Keratinocyte (primary cell): ENCODE measurements at regions not wholly inside any gene's neighbourhood (a gene's known extent, or its start where the extent isn't known, plus 50 kb on each side); places are given as distances from the start of the nearest gene placed in this dataset.
A peak's percentile ranks its signal among the peaks of the same experiment; 100 is the strongest.

Experiments used
- DNase-seq: peaks from one replicate; pipeline ENCODE4 v3.0.0-alpha.2; 2011; ENCODE audit warnings: low read depth, missing footprints, low spot score
- FAIRE-seq: peaks from 2 replicates; lab custom pipeline; 2011; peaks lifted over from hg19 to GRCh38; lab: Jason Lieb, UNC
- H2AFZ ChIP-seq: 2 replicates; pipeline ENCODE4 v1.6.0; 2012; ENCODE audit warnings: low read length, control low read depth, inconsistent platforms; ENCODE audit not compliant: control insufficient read depth
- H3K27ac ChIP-seq: 2 replicates; pipeline ENCODE4 v1.5.1; 2011; ENCODE audit warnings: low read length; ENCODE audit not compliant: control insufficient read depth, insufficient read depth
- H3K27me3 ChIP-seq: 3 replicates; pipeline ENCODE4 v1.6.0; 2011; ENCODE audit warnings: low read length; ENCODE audit not compliant: control insufficient read depth, insufficient read depth; ENCODE audit errors: extremely low read depth
- H3K36me3 ChIP-seq, 2 experiments: 2 replicates in 1 of 2; 3 replicates in 1 of 2; pipeline ENCODE4 v1.5.1; 2011; ENCODE audit warnings: low read length in 2 of 2, mild to moderate bottlenecking in 1 of 2; ENCODE audit not compliant: control insufficient read depth in 2 of 2, insufficient read depth in 2 of 2; ENCODE audit errors: extremely low read depth in 1 of 2
- H3K4me1 ChIP-seq: 3 replicates; pipeline ENCODE4 v1.5.1; 2011; ENCODE audit warnings: low read length; ENCODE audit not compliant: control insufficient read depth, insufficient read depth; ENCODE audit errors: extremely low read depth
- H3K4me2 ChIP-seq: 3 replicates; pipeline ENCODE4 v1.6.0; 2011; ENCODE audit warnings: low read depth, low read length; ENCODE audit not compliant: control insufficient read depth, insufficient read depth; ENCODE audit errors: extremely low read depth
- H3K4me3 ChIP-seq, 3 experiments: fragments of 200-600 bp in 1 of 3; sonication (generic) in 1 of 3; 2 replicates in 2 of 3; 3 replicates in 1 of 3; pipeline ENCODE4 v1.5.1; 2011 to 2016; ENCODE audit warnings: low read length in 3 of 3, mild to moderate bottlenecking in 3 of 3, control low read depth in 2 of 3, inconsistent platforms in 1 of 3, low read depth in 1 of 3, mixed read lengths in 1 of 3, mixed run types in 1 of 3, moderate library complexity in 1 of 3; ENCODE audit not compliant: control insufficient read depth in 2 of 3, insufficient read depth in 2 of 3; ENCODE audit errors: extremely low read depth in 1 of 3
- H3K79me2 ChIP-seq: 2 replicates; pipeline ENCODE4 v1.6.0; 2012; ENCODE audit warnings: low read length; ENCODE audit not compliant: control insufficient read depth, insufficient read depth
- H3K9ac ChIP-seq: 3 replicates; pipeline ENCODE4 v1.6.0; 2011; ENCODE audit warnings: low read length; ENCODE audit not compliant: control insufficient read depth, insufficient read depth; ENCODE audit errors: extremely low read depth
- H3K9me1 ChIP-seq: 3 replicates; pipeline ENCODE4 v1.6.0; 2011; ENCODE audit warnings: low read length; ENCODE audit not compliant: control insufficient read depth, insufficient read depth; ENCODE audit errors: extremely low read depth
- H3K9me3 ChIP-seq: 2 replicates; pipeline ENCODE4 v1.5.1; 2012; ENCODE audit warnings: low read depth, low read length; ENCODE audit not compliant: control insufficient read depth
- H4K20me1 ChIP-seq: 3 replicates; pipeline ENCODE4 v1.6.0; 2011; ENCODE audit warnings: low read length; ENCODE audit not compliant: control insufficient read depth, insufficient read depth; ENCODE audit errors: extremely low read depth
- EZH2 ChIP-seq: IDR thresholded peaks from one replicate; pipeline ENCODE4 v1.6.1; 2012; ENCODE audit warnings: inconsistent platforms, mild to moderate bottlenecking, low read length, moderate library complexity
- dilution Hi-C: fragments of 300-500 bp; cut with MboI; formaldehyde crosslinking; loops from one replicate; pipeline ENCODE4 v1.7.0; 2020; ENCODE audit warnings: low sequenced_read_pairs; ENCODE audit not compliant: extremely low pct_ligation_motif_present
- TF ChIP-seq, protein P1 (sequence below), 3 experiments: IDR thresholded peaks in 1 of 3; conservative IDR thresholded peaks in 1 of 3; optimal IDR thresholded peaks in 1 of 3; 2 replicates in 2 of 3; 3 replicates in 1 of 3; pipeline versions ENCODE3 to v1.5.1; 2011; ENCODE audit warnings: low read length in 3 of 3, mild to moderate bottlenecking in 3 of 3, moderate library complexity in 2 of 3, control low read depth in 1 of 3, inconsistent platforms in 1 of 3; ENCODE audit not compliant: insufficient read depth in 2 of 3; ENCODE audit errors: extremely low read depth in 1 of 3

DNA sequence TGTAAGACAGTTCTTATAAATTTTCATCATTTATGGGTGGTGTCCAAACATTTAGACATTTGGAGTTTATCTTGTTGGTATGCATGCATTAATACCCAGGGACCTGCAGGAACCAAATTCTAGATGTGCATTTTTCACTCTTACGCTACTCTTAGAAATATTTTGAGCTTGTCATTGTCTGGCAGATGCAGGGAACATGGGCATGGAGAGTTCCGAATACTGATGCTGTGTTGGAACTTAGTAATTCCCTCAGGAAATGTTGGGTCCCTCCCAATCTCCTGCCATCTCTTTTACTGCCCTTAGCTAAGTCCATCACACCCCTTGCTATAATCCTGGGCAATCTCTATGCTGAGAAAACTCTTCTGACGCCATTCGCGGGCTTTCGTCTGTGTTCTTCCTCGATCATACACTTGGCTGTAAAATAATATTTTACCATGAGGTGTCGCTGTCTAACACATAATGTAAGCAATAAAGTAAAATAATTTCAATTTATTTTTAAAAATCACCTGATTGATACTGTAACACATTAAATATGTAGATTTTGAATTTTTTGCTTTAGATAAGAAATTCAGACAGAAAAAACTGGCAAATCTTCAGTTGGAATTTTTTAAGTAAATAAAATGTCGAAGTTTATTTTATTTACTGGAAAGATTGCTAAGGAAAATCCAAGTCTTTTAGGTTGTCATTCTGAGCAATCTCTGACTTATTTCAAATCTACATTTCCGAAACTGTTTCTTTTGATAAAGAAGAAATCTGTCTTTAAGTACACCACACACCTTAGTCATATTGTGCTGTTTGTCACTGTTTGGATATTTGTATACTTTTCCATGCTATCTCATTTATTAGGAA, 304.1 kb upstream of the SSTR1 start:
- Histone ChIP-seq H2AFZ (peak overlapping the region; percentile 57), H3K4me2 (peak overlapping the region; percentile 53), H3K9me1 (no peaks in the 10 kb centered on the region), H3K9ac (no peak overlapping the region), H3K79me2 (no peaks in the 10 kb centered on the region), H3K27ac (no peak overlapping the region), H3K27me3 (peaks cover 6% of the 10 kb centered on the region), H3K9me3 (no peaks in the 10 kb centered on the region), H3K36me3 (no peaks in the 10 kb centered on the region), H4K20me1 (no peaks in the 10 kb centered on the region), H3K4me1 (no peaks in the 10 kb centered on the region), H3K4me3 (no peak overlapping the region)
- DNase-seq: peak; percentile 7
- no peak for TF ChIP-seq EZH2
- TF ChIP-seq, protein P1, sequence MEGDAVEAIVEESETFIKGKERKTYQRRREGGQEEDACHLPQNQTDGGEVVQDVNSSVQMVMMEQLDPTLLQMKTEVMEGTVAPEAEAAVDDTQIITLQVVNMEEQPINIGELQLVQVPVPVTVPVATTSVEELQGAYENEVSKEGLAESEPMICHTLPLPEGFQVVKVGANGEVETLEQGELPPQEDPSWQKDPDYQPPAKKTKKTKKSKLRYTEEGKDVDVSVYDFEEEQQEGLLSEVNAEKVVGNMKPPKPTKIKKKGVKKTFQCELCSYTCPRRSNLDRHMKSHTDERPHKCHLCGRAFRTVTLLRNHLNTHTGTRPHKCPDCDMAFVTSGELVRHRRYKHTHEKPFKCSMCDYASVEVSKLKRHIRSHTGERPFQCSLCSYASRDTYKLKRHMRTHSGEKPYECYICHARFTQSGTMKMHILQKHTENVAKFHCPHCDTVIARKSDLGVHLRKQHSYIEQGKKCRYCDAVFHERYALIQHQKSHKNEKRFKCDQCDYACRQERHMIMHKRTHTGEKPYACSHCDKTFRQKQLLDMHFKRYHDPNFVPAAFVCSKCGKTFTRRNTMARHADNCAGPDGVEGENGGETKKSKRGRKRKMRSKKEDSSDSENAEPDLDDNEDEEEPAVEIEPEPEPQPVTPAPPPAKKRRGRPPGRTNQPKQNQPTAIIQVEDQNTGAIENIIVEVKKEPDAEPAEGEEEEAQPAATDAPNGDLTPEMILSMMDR (optimal IDR thresholded peaks at IDR 0.05 in 1 of 3, IDR thresholded peaks at IDR 0.05 in 1 of 3, conservative IDR thresholded peaks at IDR 0.05 in 1 of 3; ENCODE audit: extremely low read depth in 1 of 3, insufficient read depth in 2 of 3, low read length in 3 of 3): peak; percentile 36 to 39 (median 37)
- FAIRE-seq: no peak
- dilution Hi-C loops: no loop called here

DNA sequence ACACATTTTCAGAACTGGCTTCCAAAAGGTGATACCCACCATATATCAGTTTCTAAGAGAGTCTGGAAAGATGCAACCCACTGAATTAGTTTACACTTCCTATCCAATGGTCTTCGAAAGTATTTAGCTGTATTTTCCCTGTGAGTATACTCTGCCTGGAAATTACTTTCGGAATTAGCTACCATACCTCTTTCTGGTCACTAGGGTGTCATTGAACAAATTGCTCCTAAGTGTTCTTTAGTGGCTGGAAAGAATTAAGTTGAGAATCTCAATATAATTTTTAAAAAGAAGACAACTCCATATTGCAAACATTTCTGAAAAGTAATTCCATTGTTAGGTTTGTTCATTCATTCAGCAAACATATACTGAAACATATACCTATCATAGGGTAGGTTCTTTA, 283.1 kb upstream of the SSTR1 start:
- no peaks in the 10 kb centered on the region for H3K79me2 ChIP-seq
- no peaks in the 10 kb centered on the region for H3K9me3 ChIP-seq
- no peak overlapping the region for H3K4me3 ChIP-seq
- no peaks in the 10 kb centered on the region for H4K20me1 ChIP-seq
- H3K36me3 ChIP-seq: no peaks in the 10 kb centered on the region
- dilution Hi-C loops: no loop called here
- no peak overlapping the region for H3K4me2 ChIP-seq
- FAIRE-seq (no peak), DNase-seq (no peak)
- no peaks in the 10 kb centered on the region for H3K27me3 ChIP-seq
- no peaks in the 10 kb centered on the region for H3K4me1 ChIP-seq
- no peak overlapping the region for H3K9ac ChIP-seq
- TF ChIP-seq, protein P1 (optimal IDR thresholded peaks at IDR 0.05 in 1 of 3, IDR thresholded peaks at IDR 0.05 in 1 of 3, conservative IDR thresholded peaks at IDR 0.05 in 1 of 3; ENCODE audit: extremely low read depth in 1 of 3, insufficient read depth in 2 of 3, low read length in 3 of 3): no peak
- no peak for TF ChIP-seq EZH2
- H2AFZ ChIP-seq: no peak overlapping the region
- no peaks in the 10 kb centered on the region for H3K9me1 ChIP-seq
- H3K27ac ChIP-seq: no peak overlapping the region
